ENCODE measurements at regions not wholly inside any gene's neighbourhood (a gene's known extent, or its start where the extent isn't known, plus 50 kb on each side); places are given as distances from the start of the nearest gene placed in this dataset.

GRCh38 chr3:99549220-99549619 is 89.2 kb upstream of the COL8A1 start:
- peaks cover 27% of the 10 kb centered on the region for H3K4me1 ChIP-seq (ENCODE audit: insufficient read depth, low read length)
- H3K4me2 ChIP-seq (ENCODE audit: insufficient read depth, low read length) = no peak overlapping the region
- H3K36me3 ChIP-seq (ENCODE audit: insufficient read depth, low read length) = no peaks in the 10 kb centered on the region
- no peaks in the 10 kb centered on the region for H3K27me3 ChIP-seq (ENCODE audit: insufficient read depth, low read length)
- H3K4me3 ChIP-seq (ENCODE audit: insufficient read depth, low read length) = no peak overlapping the region
- H2AFZ ChIP-seq (ENCODE audit: low read length) = no peak overlapping the region
- TF ChIP-seq CTCF (IDR thresholded peaks at IDR 0.05; ENCODE audit: extremely low read depth, low read depth, low read length) = no peak
- H4K20me1 ChIP-seq (ENCODE audit: insufficient read depth, low read length) = no peaks in the 10 kb centered on the region
- DNase-seq (ENCODE audit: insufficient read length, low spot score, missing footprints) = no peak
- H3K27ac ChIP-seq (ENCODE audit: low read depth, low read length) = no peak overlapping the region
- no peaks in the 10 kb centered on the region for H3K79me2 ChIP-seq (ENCODE audit: insufficient read depth, low read length)
- no peaks in the 10 kb centered on the region for H3K9me3 ChIP-seq (ENCODE audit: low read depth, low read length)

GRCh38 chr3:99548674-99549073 is 89.7 kb upstream of the COL8A1 start:
- Histone ChIP-seq H2AFZ (ENCODE audit: low read length) (no peak overlapping the region), H3K36me3 (ENCODE audit: insufficient read depth, low read length) (no peaks in the 10 kb centered on the region), H3K79me2 (ENCODE audit: insufficient read depth, low read length) (no peaks in the 10 kb centered on the region), H3K27me3 (ENCODE audit: insufficient read depth, low read length) (no peaks in the 10 kb centered on the region), H3K4me3 (ENCODE audit: insufficient read depth, low read length) (no peak overlapping the region), H4K20me1 (ENCODE audit: insufficient read depth, low read length) (no peaks in the 10 kb centered on the region), H3K27ac (ENCODE audit: low read depth, low read length) (no peak overlapping the region), H3K9me3 (ENCODE audit: low read depth, low read length) (no peaks in the 10 kb centered on the region), H3K4me1 (ENCODE audit: insufficient read depth, low read length) (peaks cover 30% of the 10 kb centered on the region), H3K4me2 (ENCODE audit: insufficient read depth, low read length) (no peak overlapping the region)
- TF ChIP-seq CTCF (IDR thresholded peaks at IDR 0.05; ENCODE audit: extremely low read depth, low read depth, low read length) = no peak
- DNase-seq (ENCODE audit: insufficient read length, low spot score, missing footprints) = no peak

- DNase-seq (ENCODE audit: insufficient read length, low spot score, missing footprints) = no peak
- Histone ChIP-seq H3K4me1 (ENCODE audit: insufficient read depth, low read length) (peaks cover 33% of the 10 kb centered on the region), H3K79me2 (ENCODE audit: insufficient read depth, low read length) (no peaks in the 10 kb centered on the region), H3K9me3 (ENCODE audit: low read depth, low read length) (no peaks in the 10 kb centered on the region), H4K20me1 (ENCODE audit: insufficient read depth, low read length) (no peaks in the 10 kb centered on the region), H3K27me3 (ENCODE audit: insufficient read depth, low read length) (no peaks in the 10 kb centered on the region), H3K4me2 (ENCODE audit: insufficient read depth, low read length) (peak overlapping the region; percentile 78), H3K4me3 (ENCODE audit: insufficient read depth, low read length) (peak overlapping the region; percentile 58), H3K27ac (ENCODE audit: low read depth, low read length) (peak overlapping the region; percentile 49), H2AFZ (ENCODE audit: low read length) (peak overlapping the region; percentile 70), H3K36me3 (ENCODE audit: insufficient read depth, low read length) (no peaks in the 10 kb centered on the region)
- no peak for TF ChIP-seq CTCF (IDR thresholded peaks at IDR 0.05; ENCODE audit: extremely low read depth, low read depth, low read length)
Observed at GRCh38 chr3:99545941-99546580, 92.3 kb upstream of the COL8A1 start.

- TF ChIP-seq CTCF (IDR thresholded peaks at IDR 0.05; ENCODE audit: extremely low read depth, low read depth, low read length) = no peak
- Histone ChIP-seq H3K4me2 (ENCODE audit: insufficient read depth, low read length) (peak overlapping the region; percentile 78), H2AFZ (ENCODE audit: low read length) (no peak overlapping the region), H3K4me3 (ENCODE audit: insufficient read depth, low read length) (no peak overlapping the region), H3K36me3 (ENCODE audit: insufficient read depth, low read length) (no peaks in the 10 kb centered on the region), H3K79me2 (ENCODE audit: insufficient read depth, low read length) (no peaks in the 10 kb centered on the region), H3K4me1 (ENCODE audit: insufficient read depth, low read length) (peaks cover 27% of the 10 kb centered on the region), H3K27me3 (ENCODE audit: insufficient read depth, low read length) (no peaks in the 10 kb centered on the region), H4K20me1 (ENCODE audit: insufficient read depth, low read length) (no peaks in the 10 kb centered on the region), H3K27ac (ENCODE audit: low read depth, low read length) (no peak overlapping the region), H3K9me3 (ENCODE audit: low read depth, low read length) (no peaks in the 10 kb centered on the region)
- no peak for DNase-seq (ENCODE audit: insufficient read length, low spot score, missing footprints)
Observed at GRCh38 chr3:99544786-99545281, 93.6 kb upstream of the COL8A1 start.

All from osteoblast (primary cell).